GM19023 (cell line): ENCODE measurements at regions not wholly inside any gene's neighbourhood (a gene's known extent, or its start where the extent isn't known, plus 50 kb on each side); places are given as distances from the start of the nearest gene placed in this dataset.
"Not testable (repeated sequence)": the region's sequence is repeated elsewhere in the genome, so short reads cannot be mapped to it uniquely, and the experiment has no call there.

ENCODE experiments used
- ATAC-seq: cut with Tn5 transposase; IDR thresholded peaks from one replicate; pipeline ENCODE4 v1.9.1; 2021; ENCODE audit warnings: mild to moderate bottlenecking, moderate library complexity; ENCODE audit not compliant: unreplicated experiment

DNA sequence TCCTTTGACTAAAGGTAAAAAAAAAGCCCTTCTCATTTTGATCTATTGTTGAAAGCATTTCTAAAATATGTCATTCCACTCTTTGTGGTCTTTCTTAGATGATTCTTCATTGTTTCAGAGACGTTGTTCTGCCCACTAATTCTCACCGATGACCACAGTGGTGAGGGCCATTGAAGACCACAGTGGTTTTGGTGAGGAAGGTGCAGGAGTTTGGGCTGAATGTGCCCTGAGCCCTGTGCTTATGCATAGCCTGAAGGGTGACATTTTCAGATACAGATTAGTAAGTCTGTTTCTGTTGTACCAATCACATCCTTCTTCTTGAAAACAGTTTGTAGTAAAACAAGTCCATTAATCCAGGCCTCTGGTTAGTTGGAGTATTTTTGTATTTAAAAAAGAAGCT, 251.3 kb upstream of the ATP5MC3 start:
- no peak for ATAC-seq

DNA sequence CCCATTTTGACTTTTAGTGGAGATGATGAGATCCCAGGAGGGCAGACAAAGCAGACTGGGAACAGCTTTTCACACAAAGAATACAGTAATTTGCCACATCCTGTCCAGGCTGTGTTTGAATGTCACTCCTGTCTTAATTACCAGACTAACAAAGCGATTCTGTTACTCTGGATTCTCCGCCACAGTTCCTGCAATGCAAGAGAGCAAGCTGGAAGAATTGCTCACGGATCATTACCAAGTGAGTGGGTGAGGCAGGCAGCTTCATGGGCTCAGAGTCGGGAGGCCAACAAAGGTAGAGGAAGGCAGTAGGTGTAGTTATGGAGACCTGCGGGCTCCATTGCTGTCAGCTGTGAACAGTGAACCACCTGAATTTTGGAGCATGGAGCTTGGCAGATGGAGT, 250.5 kb upstream of the ATP5MC3 start:
- ATAC-seq: no peak

DNA sequence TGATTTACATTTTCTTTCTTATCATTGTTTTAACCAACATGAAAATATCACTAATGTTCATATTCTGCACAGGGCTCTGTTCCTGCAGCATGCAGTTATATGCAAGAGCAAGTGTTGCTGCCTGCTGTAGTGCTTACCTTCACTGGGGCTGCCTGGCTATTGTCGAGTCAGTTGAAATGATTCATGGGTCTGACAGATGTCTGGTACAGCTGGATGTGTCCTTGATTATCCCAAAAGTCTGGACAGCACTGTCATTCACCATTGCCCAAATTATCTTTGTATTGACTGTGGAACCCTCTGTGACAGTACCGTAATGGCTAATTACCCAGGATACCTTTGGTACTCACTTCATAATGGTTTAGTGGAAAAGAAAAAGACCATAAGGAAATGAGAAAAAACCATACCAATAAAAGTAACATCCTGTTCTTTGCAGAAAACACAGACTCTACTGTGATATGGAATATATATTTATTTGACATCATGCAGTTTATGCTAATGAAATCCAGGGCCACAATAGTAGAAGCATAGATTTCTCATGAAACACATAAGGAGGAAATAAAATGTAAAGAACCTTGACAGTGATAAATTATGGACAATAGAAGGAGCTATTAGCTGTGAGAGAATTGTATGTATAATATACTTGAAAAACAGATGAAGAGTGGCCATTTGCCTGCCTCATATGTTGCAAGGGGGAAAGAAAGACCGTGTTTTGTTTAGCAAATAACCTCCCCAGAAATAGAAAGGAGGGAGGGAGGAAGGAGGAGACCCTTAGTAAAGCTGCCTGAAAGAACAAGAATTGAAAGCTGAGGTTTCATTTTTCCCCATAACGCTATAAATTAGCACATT, 249.8 kb upstream of the ATP5MC3 start:
- no peak for ATAC-seq

- no peak for ATAC-seq
These were observed 248.7 kb upstream of the ATP5MC3 start for GRCh38 chr2:175430236-175430635.

DNA sequence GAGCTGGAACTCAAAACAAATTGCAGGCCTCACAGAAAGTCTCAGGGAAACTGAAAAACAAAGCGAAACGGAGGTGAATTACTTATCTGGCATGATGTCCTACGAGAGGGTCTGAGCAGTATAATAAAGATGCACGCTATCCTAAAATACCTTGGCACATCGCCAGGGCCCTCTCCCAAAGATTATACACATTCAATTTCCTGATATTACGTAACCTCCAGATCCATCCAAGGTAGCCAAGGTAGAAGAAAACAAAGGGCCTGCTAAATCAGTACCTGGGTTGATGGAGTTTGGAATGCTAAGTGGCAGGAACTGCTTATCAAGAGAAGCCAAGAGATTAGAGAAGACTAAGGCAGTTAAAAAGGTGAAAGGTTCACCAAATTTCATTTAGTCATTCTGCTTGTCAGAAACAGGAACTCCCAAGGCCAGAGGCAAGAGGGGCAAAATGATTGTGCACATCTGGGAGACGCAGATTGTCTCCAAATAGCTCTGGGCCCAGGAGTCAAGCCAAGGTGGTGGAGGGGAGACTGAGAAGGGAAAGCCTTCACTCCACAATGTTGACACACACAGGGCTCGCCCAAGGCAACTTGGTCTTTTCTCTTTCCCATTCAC, 236.8 kb upstream of the ATP5MC3 start:
- no peak for ATAC-seq

DNA sequence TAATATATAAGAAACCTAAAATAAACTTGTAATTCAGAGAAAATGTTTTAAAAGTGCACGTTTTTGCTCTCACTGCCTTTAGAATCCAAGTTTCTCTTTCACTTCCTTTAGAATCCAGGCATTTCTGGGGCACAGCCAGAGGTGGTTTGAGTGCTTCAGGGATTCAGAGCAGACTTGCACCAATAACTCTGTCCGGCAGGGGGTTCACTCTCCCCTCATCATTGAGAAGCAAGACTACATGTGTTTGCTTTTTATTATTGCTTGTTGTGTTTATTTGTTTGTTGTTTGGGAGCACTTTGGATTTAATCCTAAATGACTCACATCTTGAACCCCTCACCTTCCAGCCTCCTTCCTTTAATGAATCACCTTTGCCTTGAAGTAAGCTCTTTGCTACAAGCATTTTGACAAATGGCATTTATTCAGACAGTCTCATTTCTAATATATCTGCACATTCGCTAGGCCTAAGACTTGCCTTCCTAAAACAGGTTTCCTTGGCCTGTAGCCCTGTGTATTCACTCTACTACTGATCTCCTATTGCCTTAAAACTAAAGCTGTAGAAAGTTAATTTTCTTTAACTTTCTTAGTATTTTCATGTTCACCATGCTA, 233.5 kb upstream of the ATP5MC3 start:
- ATAC-seq: no peak

DNA sequence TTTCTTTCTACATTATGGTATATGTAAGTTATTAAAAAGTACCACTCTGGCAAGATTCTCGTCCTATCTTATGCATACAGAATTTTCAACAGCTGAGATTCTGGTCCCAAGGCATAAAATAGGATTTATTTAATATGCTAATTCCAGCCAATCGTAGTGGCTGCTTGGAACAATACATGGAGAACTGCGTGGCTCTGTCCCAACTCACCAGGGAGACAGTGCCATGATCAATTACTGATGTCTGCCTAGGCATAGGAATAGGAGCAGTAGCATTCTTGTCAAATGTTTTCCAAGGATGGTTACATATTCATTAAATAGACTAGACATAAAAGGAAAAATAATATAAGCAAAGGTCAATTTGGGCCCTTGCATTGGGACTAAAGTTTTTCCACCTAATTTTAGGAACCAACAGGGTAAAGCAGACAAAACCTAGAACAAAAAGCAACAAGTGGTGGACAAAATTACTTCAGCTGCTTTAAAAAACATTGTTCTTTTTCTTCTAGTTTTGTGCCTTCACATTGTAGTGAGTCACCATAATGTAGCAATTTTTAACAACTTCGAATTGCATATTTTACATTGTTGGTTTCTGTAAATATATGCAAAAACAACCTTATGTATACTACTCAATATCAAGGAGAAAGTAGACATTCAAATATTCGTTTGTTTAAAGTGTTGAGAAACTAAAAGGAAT, 232.8 kb upstream of the ATP5MC3 start:
- ATAC-seq: no peak

GRCh38 chr2:175410941-175411340, 229.4 kb upstream of the ATP5MC3 start:
- not testable (repeated sequence) for ATAC-seq

- no peak for ATAC-seq
These were observed 223.3 kb upstream of the ATP5MC3 start for GRCh38 chr2:175404839-175405238.

DNA sequence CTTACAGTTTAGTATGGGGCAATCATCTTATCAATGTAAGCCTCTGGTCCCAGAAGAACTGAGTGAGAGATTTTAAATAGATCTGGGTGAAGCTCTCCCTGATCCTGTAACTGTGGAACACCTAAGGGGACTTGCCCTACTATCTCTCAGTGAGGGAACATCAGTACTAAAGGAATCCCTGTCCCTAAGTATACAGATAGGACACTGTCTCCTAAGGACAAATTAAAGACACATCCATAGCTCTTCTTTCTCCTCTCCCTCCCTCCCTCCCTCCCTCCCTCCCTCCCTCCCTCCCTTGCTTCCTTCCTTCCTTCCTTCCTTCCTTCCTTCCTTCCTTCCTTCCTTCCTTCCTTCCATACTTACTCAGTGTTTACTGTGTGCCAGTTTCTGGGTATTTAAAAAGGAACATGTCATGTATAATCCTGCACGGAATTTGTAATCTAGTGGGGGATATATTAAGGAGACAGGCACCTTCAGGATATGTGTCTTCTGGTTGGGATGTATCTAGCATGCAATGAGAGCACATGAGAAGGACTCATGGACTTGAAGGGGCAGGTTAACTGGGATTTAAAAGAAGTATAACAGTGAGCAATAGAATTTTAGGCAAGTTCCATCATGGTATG, 222.2 kb upstream of the ATP5MC3 start:
- no peak for ATAC-seq

DNA sequence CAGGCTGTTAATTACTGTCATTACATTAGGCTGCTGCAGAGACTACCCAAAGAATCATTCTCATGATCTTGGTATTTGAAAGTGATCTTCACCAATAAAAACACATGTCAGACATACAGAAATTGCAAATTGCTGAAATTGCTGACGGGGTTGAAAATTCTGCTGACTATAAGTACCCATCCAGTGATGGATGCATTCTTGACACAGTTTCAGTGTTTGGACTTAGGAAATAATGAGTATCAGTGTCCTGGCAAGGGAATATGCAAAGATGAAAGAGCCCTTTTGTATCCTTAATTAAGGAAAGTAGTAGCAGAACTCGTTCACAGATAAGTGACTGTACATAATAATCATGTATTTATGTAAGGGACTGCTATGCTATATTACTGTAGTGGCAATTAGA, 221.1 kb upstream of the ATP5MC3 start:
- ATAC-seq: no peak

DNA sequence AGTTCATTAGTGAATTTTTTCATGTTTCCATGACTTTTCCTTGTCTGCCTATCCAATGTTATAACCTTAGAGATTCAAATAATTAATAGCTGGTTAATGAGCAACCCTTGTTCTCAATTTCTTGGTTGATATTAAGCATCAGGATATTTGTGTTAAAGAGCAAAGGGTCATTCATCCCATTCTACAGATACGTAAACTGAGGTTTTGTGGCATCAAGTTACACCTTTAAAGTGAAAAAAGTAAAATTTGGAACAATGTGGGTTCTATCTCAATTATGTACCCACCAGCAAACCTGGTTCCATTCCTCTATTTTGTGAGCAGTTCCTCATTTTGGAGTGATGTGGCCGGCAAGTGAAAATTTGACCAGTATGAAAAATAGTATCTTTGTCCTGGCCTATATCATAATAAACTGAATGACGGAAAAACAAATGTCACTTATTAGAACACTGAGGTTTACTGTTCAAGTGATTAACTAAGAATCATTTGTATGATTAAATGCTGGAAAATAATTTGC, 220.5 kb upstream of the ATP5MC3 start:
- no peak for ATAC-seq

- no peak for ATAC-seq
These were observed 219.5 kb upstream of the ATP5MC3 start for GRCh38 chr2:175400975-175401374.

DNA sequence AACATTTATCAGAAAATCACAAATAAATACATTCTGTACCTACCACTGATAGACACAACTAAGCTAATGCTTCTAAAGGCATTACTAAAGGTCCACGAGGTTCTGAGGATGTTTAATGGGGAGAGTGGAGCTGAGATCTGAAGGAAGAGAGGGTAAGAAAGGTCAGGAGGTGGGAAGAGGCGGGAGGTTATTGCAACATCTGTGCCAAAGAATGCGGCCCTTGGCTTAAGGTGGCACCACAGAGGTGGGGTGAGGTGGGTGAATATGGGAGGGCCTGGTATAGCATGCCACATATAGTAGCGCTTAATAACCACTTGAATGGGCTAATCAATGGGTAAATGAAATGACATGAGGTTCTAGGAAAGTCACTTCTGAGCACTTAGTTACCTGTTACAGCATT, 217.8 kb upstream of the ATP5MC3 start:
- ATAC-seq: no peak

DNA sequence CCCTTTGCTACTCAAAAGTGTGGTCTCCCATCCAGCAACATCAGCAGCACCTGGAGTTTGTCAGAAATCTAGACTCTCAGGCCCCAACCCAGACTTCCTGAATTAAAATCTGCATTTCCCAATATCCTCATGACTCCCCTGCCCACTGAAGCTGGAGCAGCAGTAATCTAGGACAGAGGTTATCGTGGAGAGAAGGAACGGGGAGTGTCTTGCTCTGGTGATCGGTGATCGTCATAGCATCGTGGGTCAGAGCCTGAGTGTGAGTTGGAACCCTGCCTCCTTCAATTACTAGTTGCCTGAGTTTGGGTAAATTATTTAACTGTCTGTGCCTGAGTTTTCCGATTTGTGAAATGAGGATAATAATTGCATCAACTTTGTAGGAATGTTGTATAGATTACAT, 217.3 kb upstream of the ATP5MC3 start:
- no peak for ATAC-seq

DNA sequence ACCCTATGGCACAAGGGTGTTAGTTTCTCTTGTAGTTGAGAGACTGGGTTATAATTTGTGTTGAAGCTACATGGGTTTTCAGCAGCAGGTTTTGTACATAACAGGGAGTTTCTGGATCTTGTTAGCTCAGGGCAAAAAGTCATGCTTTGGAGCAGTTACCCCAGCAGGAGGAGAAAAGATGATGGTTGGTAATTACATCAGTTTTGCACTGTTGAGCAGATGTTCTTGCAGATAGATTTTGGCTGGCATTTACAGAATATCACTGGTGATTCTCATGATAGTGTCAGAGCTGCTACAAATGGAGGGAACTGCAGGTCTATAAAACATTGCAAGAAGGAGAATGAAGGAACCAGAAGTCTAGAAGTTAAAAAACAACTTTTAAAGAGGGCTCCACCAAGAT, 215.2 kb upstream of the ATP5MC3 start:
- ATAC-seq: no peak

- no peak for ATAC-seq
These were observed 212.3 kb upstream of the ATP5MC3 start for GRCh38 chr2:175393851-175394250.

GRCh38 chr2:175383286-175383685, 201.8 kb upstream of the ATP5MC3 start:
- ATAC-seq: no peak

DNA sequence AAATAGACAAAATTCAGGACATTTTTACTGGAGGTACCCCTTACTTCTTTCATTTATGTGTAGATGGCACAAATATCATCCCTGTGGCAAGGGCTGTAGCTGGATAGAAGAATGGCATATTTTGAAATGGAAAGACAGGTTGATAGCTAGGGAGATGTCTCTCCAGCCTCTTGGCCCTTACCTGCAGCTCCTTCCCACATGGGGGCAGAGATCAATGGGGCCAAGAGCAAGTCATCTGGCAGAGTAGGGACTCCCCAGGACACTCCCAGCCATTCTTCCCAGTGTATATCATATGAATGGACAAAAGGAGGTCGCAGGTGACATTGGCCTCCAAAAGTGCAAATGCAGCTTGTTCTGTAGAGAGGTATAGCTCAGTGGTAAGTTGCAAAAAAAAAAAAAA, 192.2 kb upstream of the ATP5MC3 start:
- ATAC-seq: no peak

DNA sequence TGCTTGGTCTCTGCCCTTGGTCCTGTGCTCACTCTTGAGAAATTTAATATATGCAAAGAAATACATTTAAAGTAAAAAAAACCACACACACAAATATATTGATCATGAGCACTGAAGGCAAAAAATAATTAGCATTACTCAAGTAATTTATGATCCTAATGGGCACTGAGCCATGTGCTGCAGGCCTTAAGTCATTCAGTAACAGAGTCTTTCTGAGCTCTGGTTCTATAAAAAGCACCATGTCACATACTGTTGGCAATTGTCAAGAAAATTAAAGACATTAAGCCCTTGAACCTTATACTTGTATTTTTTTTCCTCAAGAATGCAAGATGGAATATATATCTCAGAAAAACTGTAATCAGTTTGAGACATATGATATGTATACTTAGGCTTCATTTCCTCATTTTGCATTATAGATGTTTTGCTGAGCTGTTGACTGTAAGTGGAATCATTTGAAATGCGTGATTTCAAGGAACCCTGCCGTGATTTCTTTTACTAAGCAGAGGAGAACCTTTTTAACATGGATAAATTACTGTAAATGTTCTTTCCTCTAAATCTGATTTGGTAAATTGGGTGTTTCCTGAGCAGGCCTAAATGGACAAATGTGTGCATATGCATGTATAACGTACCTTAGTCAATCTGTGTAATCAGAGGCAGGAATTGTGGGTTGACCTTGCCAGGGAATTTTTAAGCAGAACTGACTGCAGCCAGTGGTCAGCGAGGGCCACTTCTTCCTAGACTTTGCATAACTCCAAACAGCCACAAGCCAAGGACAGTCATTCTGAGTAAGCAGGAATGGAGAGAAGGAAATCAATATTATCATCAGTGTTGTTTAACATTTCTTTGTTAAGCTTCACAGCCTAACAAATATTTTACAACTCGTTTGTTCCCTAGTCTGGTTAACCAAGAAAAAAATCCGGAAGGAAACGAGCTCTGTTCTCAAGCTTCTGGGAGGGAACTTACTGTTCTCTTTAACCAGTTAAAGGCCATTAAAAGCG, 191.5 kb upstream of the ATP5MC3 start:
- no peak for ATAC-seq
